C4-2B (cell line): ENCODE measurements at regions not wholly inside any gene's neighbourhood (a gene's known extent, or its start where the extent isn't known, plus 50 kb on each side); places are given as distances from the start of the nearest gene placed in this dataset.
"Not testable (repeated sequence)": the region's sequence is repeated elsewhere in the genome, so short reads cannot be mapped to it uniquely, and the experiment has no call there.

Experiments used
- H3K27ac ChIP-seq: fragments of 450-650 bp; 2 replicates; pipeline ENCODE4 v1.5.1; 2017
- CTCF ChIP-seq: fragments of 450-650 bp; conservative IDR thresholded peaks from 2 replicates; pipeline ENCODE4 v1.5.1; 2017; ENCODE audit warnings: mild to moderate bottlenecking
- ZFX ChIP-seq: fragments of 450-650 bp; IDR thresholded peaks from 2 replicates; pipeline ENCODE4 v1.6.1; 2017

GRCh38 chr4:167985565-167985964 is 106.8 kb upstream of the ANXA10 start:
- no peak for TF ChIP-seq CTCF
- no peak for TF ChIP-seq ZFX
- H3K27ac ChIP-seq = no peak overlapping the region

GRCh38 chr4:167986044-167986443 is 106.3 kb upstream of the ANXA10 start:
- H3K27ac ChIP-seq = no peak overlapping the region
- no peak for TF ChIP-seq ZFX
- TF ChIP-seq CTCF = no peak

GRCh38 chr4:167987285-167987684 is 105.1 kb upstream of the ANXA10 start:
- TF ChIP-seq ZFX = no peak
- no peak for TF ChIP-seq CTCF
- no peak overlapping the region for H3K27ac ChIP-seq

GRCh38 chr4:167989815-167990214 is 102.5 kb upstream of the ANXA10 start:
- no peak for TF ChIP-seq ZFX
- TF ChIP-seq CTCF = peak; percentile 21

GRCh38 chr4:168008112-168008511 is 84.2 kb upstream of the ANXA10 start:
- not testable (repeated sequence) for H3K27ac ChIP-seq

More at GRCh38 chr4:167989815-167990214, 102.5 kb upstream of the ANXA10 start:
- H3K27ac ChIP-seq = no peak overlapping the region

GRCh38 chr4:168019019-168019651 is 73.2 kb upstream of the ANXA10 start:
- TF ChIP-seq ZFX = no peak
- TF ChIP-seq CTCF = no peak
- no peak overlapping the region for H3K27ac ChIP-seq

GRCh38 chr4:168019921-168020320 is 72.4 kb upstream of the ANXA10 start:
- no peak for TF ChIP-seq CTCF
- no peak for TF ChIP-seq ZFX
- H3K27ac ChIP-seq = no peak overlapping the region

- no peak overlapping the region for H3K27ac ChIP-seq
- TF ChIP-seq CTCF (no peak), ZFX (no peak)
Measured at GRCh38 chr4:168021666-168022065, 70.7 kb upstream of the ANXA10 start.
